Heart left ventricle (tissue), 16 donors: ENCODE measurements at regions not wholly inside any gene's neighbourhood (a gene's known extent, or its start where the extent isn't known, plus 50 kb on each side); places are given as distances from the start of the nearest gene placed in this dataset.

Experiments
- ATAC-seq, 4 donors: fragments of 200-7000 bp; cut with Tn5 transposase; one replicate each; pipeline ENCODE4 v1.9.1; 2020 to 2022; ENCODE audit warnings: moderate library complexity in 4 of 4, mild to moderate bottlenecking in 3 of 4, moderate number of reproducible peaks in 1 of 4
- DNase-seq, 5 donors: peaks; one replicate each; pipeline ENCODE4 v3.0.0-alpha.2; 2020
- H3K27ac ChIP-seq, 12 donors: fragments of 200-600 bp; sonication (generic) in 4 of 12; one replicate each; pipeline versions ENCODE4 v1.5.0 to v1.8.0; 2016 to 2022; ENCODE audit warnings: mild to moderate bottlenecking in 2 of 12
- H3K27me3 ChIP-seq, 9 donors: fragments of 200-600 bp; sonication (generic) in 2 of 9; one replicate each; pipeline versions ENCODE4 v1.5.1 to v1.8.0; 2016 to 2022; ENCODE audit warnings: mild to moderate bottlenecking in 3 of 9
- H3K36me3 ChIP-seq, 9 donors: fragments of 200-600 bp; sonication (generic) in 2 of 9; one replicate each; pipeline versions ENCODE4 v1.5.0 to v1.8.0; 2018 to 2022; ENCODE audit warnings: mild to moderate bottlenecking in 2 of 9
- H3K4me1 ChIP-seq, 12 donors: fragments of 200-600 bp; sonication (generic) in 4 of 12; one replicate each; pipeline versions ENCODE4 v1.5.0 to v1.8.0; 2016 to 2022; ENCODE audit warnings: mild to moderate bottlenecking in 3 of 12
- H3K4me3 ChIP-seq, 12 donors: fragments of 200-600 bp; sonication (generic) in 4 of 12; one replicate each; pipeline versions ENCODE4 v1.5.0 to v1.8.0; 2017 to 2022; ENCODE audit warnings: mild to moderate bottlenecking in 9 of 12, moderate library complexity in 4 of 12
- H3K9me3 ChIP-seq, 12 donors: fragments of 200-600 bp; sonication (generic) in 4 of 12; one replicate each; pipeline versions ENCODE4 v1.5.0 to v1.8.0; 2016 to 2022; ENCODE audit warnings: mild to moderate bottlenecking in 1 of 12
- CTCF ChIP-seq, 12 donors: fragments of 200-600 bp; sonication (generic) in 4 of 12; IDR thresholded peaks; one replicate each; pipeline versions ENCODE4 v1.5.0 to v1.8.0; 2018 to 2022; ENCODE audit warnings: antibody characterized with exemption in 12 of 12, mild to moderate bottlenecking in 5 of 12
- POLR2A ChIP-seq, 2 donors: fragments of 450-650 bp; IDR thresholded peaks; one replicate each; pipeline ENCODE4 v1.6.1; 2017; ENCODE audit warnings: antibody characterized with exemption in 2 of 2, mild to moderate bottlenecking in 2 of 2, moderate library complexity in 2 of 2
- WGBS, 4 donors: extraction: QIAGEN DNeasy Blood & Tissue Kit in 2 of 4; methylation state at CpG; one replicate each; pipeline versions ENCODE4 v1.1.5 to v1.1.7; 2013 to 2018; 5-methylcytosine and 5-hydroxymethylcytosine counted together
- intact Hi-C, 10 donors: fragments of 100-400 bp; cut with DNase I; formaldehyde crosslinking; loops; one replicate each; pipeline versions ENCODE4 v1.11.1 to v1.14.2; 2022
- donor health status: ischemic (EF 13 %, LVEDD 7.1; RV severe dilation, severe dysfunction).
- donor health status: healthy with polysubstance abuse.
- donor health status: DM: no; HTN: yes; CAD: no.
- donor health status: DM: no; HTN: no; CAD: no.
- donor health status: ischemic (EF 25% LVEDD 6.9; RV normal size, moderate dysfunction).
- donor health status: ischemic (EF 25% LVEDD 5.7; RV mildly dilated, moderate dysfunction).
- donor health status: healthy.
- donor health status: DM: yes; HTN: yes; CAD: no.
- donor health status: ischemic (EF 35%, LVEDD 5.7; RV mildly dilated, moderate dysfunction).
- donor health status: nonischemic (EF 11% LVEDD 7.7; RV severe dilation, severe dysfunction).
- donor health status: DM: yes; HTN: yes; CAD: no.
- donor health status: PGD.
- donor health status: ischemic (EF 29% LVEDD 5.4; RV normal size, mild dysfunction).
- donor health status: nonischemic (EF 23%, LVEDD 6.1; RV moderate dilation, normal function).

- Histone ChIP-seq H3K4me1 (no peaks in the 10 kb centered on the region), H3K27ac (no peak overlapping the region), H3K9me3 (peaks cover 0 to 18% (median 0%) of the 10 kb centered on the region in 12 donors), H3K36me3 (no peaks in the 10 kb centered on the region), H3K27me3 (no peaks in the 10 kb centered on the region), H3K4me3 (no peak overlapping the region)
- ATAC-seq (no peak), DNase-seq (no peak)
- TF ChIP-seq POLR2A (IDR thresholded peaks at IDR 0.05) (no peak), CTCF (IDR thresholded peaks at IDR 0.05) (no peak)
- WGBS, 4 donors: 65 to 73% (median 70%) methylated on average over 7 of the region's 7 CpGs
- intact Hi-C loops: no loop called here
These were observed 316.7 kb upstream of the CDH12 start for GRCh38 chr5:23169660-23170416.

GRCh38 chr5:23164971-23165370, 311.8 kb upstream of the CDH12 start:
- intact Hi-C loops: no loop called here
- Histone ChIP-seq H3K27me3 (no peaks in the 10 kb centered on the region), H3K9me3 (no peaks in the 10 kb centered on the region), H3K27ac (no peak overlapping the region), H3K4me3 (no peak overlapping the region), H3K36me3 (no peaks in the 10 kb centered on the region), H3K4me1 (no peaks in the 10 kb centered on the region)
- no peak for TF ChIP-seq CTCF (IDR thresholded peaks at IDR 0.05)
- no peak for TF ChIP-seq POLR2A (IDR thresholded peaks at IDR 0.05)
- ATAC-seq (no peak), DNase-seq (no peak)

- Histone ChIP-seq H3K36me3 (no peaks in the 10 kb centered on the region), H3K27me3 (no peaks in the 10 kb centered on the region), H3K4me3 (no peak overlapping the region), H3K27ac (no peak overlapping the region), H3K4me1 (no peaks in the 10 kb centered on the region), H3K9me3 (no peaks in the 10 kb centered on the region)
- 82 to 88% (median 85%) methylated on average over 2 of the region's 2 CpGs for WGBS, 4 donors
- no peak for DNase-seq
- TF ChIP-seq CTCF (IDR thresholded peaks at IDR 0.05): no peak
- TF ChIP-seq POLR2A (IDR thresholded peaks at IDR 0.05): no peak
- ATAC-seq: no peak
- intact Hi-C loops: no loop called here
These were observed 305.0 kb upstream of the CDH12 start for GRCh38 chr5:23158179-23158578.

GRCh38 chr5:23157716-23158115, 304.6 kb upstream of the CDH12 start:
- H3K27ac ChIP-seq: no peak overlapping the region
- no peaks in the 10 kb centered on the region for H3K36me3 ChIP-seq
- no peaks in the 10 kb centered on the region for H3K4me1 ChIP-seq
- no peaks in the 10 kb centered on the region for H3K9me3 ChIP-seq
- no peak for TF ChIP-seq POLR2A (IDR thresholded peaks at IDR 0.05)
- TF ChIP-seq CTCF (IDR thresholded peaks at IDR 0.05): no peak
- 67 to 80% (median 71%) methylated on average over 1 of the region's 1 CpG for WGBS, 4 donors
- ATAC-seq (no peak), DNase-seq (no peak)
- no peaks in the 10 kb centered on the region for H3K27me3 ChIP-seq
- intact Hi-C loops: no loop called here
- no peak overlapping the region for H3K4me3 ChIP-seq
